NCI-H1105 (cell line): ENCODE measurements at regions not wholly inside any gene's neighbourhood (a gene's known extent, or its start where the extent isn't known, plus 50 kb on each side); places are given as distances from the start of the nearest gene placed in this dataset.
"Not testable (repeated sequence)": the region's sequence is repeated elsewhere in the genome, so short reads cannot be mapped to it uniquely, and the experiment has no call there.

ENCODE experiments used
- DNase-seq: peaks from one replicate; lab custom pipeline; 2025; lab: John Stamatoyannopoulos, UW

DNA sequence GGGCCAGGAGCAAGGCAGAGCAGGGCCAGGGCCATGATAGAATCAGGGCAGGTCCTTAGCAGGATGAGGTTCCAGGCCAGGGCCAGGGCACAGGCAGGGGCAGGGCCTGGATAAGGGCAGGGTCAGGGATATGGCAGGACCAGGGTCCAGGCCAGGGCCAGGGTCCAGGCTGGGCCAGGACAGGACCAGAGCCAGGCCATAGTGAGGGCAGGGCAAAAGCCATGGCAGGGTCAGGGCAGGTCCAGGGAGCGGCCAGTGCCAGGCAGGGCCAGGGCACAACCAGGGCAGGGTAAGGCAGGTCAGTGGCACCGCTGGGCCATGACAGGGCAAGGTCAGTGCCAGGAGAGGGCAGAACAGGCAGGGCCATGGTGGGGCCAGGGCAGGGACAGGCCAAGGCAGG is 152.2 kb downstream of the LIPI start:
- DNase-seq: no peak

DNA sequence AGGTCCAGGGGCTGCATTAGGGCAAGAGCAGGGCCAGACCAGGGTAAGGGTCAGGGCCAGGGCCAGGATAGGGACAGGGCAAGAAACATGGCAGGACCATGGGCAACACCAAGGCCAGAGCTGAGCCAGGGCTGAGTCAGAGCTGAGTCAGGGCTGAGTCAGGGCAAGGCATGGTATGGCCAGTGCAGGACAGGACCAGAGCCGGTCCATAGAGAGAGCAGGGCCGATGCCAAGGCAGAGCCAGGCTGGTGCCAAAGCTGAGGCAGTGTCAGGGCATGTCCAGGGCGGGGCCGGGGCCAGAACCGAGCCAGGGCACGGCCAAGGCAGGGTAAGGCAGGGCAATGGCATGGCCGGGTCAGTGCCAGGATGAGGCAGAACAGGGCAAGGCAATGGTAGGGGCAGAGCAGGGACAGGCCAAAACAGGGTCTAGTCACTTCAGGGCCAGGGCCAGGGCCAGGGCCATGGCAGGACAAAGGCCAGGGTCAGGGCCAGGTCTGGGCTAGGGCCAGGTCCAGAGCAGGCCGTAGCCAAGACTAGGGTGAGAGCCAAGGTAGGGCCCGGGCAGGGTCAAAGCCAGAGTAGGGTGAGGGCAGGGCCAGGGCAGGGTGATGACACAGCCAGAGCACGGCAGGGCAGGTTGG is 152.8 kb downstream of the LIPI start:
- not testable (repeated sequence) for DNase-seq

DNA sequence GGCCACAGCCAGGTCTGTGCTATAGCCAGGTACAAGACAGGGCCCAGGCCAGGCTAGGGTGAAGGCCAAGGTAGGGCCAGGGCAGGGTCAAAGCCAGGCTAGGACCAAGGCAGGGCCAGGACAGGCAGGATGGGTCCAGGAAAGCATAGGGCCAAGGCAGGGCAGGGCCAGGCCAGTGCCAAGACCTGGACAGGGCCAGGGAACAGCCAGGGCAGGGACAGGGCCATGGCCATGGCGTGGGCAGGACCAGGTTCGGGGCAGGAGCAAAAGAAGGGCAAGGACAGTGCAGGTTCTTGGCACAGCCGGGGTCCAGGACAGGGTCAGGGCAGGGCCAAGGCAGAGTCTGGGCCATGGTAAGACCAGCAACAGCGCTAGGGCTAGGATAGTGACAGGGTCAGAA is 153.4 kb downstream of the LIPI start:
- DNase-seq: no peak

DNA sequence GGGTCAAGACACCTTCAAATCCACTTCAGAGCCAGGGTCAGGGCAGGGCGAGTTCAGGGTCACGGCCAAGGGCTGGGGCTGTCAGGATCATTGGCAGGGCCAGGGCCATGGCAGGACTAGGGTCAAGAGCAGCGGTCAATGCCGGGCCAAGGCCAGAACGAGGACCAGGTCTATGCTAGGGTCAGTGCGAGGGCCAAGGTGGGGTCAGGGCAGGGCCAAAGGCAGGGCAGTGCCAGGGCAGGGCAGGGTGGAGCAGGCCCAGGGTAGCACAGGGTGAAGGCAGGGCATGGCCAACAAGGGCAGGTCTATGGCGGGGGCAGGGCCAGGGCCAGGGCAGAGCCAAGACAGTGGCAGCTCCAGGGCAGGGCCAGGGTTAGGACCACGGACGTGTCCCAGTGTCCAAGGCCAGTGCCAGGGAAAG is 154.0 kb downstream of the LIPI start:
- no peak for DNase-seq

DNA sequence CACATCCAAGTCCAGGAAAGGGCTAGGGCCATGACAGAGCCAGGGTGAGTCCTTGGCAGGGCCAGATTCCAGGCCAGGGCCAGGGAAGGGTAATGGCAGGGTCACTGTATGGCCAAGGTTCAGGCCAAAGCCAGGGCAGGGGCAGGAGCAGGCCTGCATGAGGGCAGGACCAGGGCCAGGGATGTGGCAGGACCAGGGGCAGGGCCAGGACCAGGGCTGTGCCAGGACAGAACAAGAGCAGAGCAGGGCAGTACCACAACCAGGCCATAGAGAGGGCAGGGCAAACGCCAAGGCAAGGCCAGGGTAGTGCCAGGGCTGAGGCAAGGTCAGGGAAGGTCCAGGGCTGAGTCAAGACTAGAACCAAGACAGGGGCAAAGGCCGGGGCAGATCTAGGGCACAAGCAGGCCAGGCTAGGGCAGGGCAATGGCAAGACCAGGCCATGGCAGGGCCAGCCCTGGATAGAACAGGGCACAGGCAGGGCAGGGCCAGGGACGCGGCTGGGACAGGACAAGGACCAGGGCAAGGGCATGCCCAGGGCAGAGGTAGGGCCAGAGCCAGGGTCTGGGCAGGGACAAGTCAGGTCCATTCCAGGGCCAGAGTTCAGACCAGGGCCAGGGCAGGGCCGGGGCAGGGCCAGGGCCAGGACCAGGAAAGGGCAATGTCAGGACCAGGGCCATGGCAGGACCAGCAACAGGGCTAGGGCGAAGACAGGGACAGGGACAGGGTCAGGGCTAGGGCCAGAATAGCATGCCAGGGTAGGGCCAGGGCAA is 154.8 kb downstream of the LIPI start:
- not testable (repeated sequence) for DNase-seq

DNA sequence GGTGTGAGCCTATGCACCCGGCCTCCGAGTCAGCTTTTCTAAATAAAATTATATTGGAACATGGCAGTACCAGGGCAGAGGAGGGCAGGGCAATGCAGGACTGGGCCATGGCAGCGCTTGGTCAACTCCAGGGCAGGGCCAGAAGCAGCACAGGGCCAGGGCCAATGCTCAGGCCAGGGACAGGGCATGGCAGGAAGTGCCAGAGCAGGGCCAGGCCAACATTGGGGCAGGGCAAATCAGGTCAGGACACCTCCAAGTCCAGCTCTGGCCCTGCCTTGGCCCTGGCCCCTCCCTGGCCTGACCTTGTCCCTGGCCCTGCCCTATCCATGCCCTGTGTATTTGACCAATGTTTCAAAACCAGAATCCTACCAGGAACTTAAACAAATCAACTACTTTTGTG is 156.1 kb downstream of the LIPI start:
- no peak for DNase-seq

DNA sequence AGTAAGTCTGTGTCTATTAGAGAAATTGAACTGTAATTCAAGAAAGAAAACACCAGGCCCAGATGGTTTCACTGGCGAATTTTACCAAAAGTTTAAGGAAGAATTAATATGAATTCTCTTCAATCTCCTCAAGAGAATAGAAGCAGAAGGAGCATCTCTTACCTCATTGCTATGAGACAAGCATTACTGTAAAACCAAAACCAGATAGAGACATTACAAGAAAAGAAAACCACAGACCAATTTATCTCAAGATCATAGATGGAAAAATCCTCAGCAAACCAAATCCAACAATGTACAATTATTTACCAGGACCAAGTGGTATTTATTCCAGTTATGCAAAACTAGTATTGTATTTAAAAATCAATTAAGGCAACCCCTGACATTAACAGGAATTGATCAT is 160.6 kb downstream of the LIPI start:
- DNase-seq: no peak

DNA sequence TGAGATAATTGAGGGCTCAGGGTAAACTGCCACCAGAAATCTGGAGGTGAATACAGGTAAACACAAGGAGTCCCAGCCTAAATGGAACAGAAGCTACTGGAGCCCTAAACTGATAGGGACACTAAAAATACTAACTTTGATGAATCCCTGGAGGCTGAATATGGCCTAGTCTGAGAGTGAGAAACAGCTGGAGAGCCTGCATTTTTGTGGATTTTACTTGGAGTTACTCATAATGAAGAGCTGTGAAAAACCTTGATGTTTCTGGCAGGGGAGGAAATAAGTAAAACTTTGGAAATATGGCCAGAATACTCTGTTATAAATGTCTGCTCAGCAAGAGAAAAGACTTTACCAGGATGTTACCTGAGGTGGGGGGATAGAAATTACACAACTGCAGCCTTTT is 164.4 kb downstream of the LIPI start:
- no peak for DNase-seq

DNA sequence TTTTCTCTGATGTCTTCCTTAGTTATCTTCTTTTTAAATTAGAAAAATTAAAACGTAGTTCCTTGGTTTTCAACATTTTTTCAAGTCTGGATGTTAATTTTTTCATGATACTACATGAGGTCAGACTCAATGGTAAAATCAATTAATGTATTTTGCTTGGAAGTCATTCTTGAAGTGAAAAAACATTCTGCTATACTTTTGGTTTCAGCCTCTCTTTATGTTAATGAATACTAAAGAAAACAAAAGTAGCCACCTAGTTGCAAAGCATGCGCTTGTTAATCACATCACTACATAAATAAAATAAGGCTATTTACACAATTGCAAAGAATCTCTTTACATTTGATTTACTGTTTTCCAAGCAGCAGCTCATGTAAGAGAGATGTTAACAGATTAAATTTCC is 170.4 kb downstream of the LIPI start:
- no peak for DNase-seq

DNA sequence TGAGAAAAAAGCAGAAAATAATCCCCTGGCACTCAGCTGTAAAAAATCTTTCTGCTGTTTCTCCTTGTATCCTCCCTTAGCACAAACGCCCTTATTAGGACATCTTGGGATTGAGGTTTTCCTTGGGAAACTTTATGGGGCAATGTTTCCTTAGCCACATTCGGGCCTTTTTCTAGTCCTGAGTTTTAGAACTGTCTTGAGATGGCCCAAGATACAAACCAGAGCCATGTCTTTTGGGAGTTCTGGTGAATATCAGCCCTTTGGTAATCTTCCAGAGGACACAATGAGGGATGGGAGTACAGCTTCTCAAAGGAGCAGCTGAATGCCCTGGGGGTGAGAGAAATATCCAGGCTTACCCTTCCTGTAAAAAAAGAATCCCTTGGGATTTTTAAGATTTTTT is 182.1 kb downstream of the LIPI start:
- not testable (repeated sequence) for DNase-seq

DNA sequence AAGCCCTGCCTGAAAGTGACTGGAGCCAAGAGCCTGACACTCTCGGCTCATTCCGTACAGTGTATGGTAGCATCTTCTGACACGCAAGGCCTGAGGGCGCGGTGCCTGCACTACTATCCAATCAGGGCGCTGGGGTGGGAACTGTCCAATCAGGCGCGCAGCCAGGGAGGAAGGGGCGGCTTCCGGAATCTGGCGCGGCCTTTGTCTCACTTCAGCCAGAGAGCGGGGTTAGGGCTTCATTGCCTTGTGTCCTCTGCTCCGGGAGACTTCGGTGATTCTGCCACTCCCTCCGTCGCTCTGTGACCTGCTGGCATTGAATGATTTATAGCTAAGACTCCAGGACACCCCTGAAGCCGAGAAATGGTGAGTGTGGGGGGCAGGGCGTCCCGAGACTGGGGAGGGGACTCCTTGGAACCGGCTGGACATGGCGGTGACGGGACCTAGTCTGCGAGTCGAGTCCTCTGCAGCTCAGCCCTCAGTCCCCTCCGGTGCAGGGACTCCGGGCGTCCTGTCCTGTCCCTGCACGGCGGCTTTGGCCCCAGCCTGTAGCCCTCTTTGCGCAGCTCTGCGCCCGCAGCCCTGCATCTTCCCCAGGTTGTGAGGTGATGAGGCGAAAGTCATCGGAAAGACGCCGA is 183.4 kb downstream of the LIPI start:
- peak; percentile 92 for DNase-seq

DNA sequence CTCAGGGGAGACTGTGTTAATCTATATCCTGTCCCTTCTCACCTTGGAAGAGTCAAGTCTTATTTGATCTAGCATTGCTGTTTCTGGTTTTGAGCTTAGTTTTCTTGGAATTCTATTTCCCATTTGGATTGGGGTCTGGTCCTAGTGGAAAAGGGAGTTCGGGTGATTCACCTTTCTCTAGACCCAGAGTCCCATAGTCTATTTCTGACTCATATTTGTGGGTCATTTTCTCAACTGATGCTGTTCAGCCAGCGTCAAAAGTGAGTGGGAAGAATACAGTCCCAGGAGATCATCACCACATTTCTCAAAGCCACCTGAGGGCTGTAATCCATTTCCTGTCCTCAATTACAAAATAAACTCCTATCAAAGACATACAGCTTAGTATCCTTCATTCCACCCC is 190.6 kb downstream of the LIPI start:
- not testable (repeated sequence) for DNase-seq

DNA sequence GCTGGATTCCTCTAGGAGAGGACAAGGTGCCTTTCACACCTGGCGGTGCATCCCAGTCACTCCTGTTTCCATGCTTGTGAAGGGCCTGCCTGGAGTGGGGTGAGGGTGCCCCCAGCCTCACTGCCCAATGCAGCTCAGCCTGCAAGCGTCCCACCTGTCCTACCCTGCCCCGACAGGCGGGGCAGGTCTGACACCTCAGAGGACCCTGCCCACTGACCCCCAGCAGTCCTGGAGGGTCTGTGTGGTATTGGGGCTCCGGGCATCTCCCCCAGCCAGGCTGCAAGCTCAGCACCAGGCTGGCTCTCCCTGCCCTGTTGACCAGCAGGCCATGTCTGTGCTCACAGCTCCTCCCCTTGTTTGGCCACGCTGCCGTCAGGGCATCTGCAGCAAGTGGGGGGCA is 194.9 kb downstream of the LIPI start:
- not testable (repeated sequence) for DNase-seq

DNA sequence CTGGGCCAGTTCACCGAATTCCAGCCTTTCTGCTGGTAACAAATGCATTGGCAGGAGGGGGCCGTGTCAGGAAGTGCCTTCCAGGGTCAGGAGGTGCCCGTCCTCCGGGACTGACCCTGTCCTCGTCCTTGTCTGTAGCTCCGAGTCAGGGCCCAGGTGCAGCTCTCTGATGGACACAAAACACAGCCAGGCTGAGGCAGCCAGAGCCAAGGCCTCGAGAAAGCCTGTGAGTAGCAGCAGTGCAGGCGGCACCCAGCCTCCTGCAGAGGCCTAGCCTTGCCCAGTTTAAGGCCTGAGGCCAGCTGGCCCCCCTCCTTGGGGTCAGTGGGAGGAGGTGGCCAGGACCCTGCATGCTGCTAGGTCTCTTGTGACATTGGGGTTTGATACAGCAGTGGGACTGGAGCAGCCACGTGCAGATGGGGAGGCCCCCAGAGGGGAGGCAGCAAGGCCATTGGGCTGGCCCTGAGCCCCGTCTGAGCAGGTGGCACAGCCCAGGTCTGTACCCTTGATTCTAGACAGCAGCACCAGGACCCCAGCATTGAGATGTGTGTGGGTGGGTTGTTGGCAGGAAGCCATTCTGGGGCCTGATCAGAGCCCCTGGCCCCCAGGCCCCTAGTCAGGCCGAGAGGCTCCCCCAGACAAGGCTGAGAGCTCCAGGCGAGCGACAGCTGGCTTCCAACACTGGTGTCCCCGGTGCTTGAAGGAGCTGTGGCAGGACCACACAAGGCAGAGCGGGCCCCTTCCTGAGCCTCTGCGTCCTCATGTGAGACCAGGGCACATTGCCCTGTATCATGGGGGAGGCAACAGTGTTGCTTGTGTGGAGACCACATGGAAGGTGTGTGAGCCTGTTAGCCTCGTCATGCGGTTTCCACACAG is 196.9 kb downstream of the LIPI start:
- DNase-seq: not testable (repeated sequence)

DNA sequence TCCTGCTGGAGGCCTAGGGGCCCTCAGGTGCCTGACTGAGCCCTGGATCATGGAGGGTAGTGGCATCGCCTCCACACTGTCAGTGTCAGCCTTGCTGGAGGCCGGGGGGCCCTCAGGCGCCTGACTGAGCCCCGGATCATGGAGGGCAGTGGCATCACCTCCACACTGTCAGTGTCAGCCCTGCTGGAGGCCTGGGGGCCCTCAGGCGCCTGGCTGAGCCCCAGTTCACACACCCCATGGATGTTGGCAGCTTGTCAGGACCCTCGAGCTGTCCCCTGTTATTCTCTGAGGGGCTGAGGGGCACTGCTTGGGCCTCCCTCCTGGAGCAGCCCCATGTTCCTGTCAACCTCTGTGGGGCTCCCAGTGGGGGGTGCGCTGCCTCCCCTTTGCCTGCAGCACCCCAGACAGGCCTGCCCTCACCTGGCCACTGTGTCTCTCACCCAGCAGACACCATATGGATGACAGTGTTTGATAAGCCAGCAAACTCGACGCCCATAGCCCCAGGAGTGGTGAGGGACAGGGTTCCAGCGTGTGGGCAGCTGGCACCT is 197.6 kb downstream of the LIPI start:
- DNase-seq: no peak

DNA sequence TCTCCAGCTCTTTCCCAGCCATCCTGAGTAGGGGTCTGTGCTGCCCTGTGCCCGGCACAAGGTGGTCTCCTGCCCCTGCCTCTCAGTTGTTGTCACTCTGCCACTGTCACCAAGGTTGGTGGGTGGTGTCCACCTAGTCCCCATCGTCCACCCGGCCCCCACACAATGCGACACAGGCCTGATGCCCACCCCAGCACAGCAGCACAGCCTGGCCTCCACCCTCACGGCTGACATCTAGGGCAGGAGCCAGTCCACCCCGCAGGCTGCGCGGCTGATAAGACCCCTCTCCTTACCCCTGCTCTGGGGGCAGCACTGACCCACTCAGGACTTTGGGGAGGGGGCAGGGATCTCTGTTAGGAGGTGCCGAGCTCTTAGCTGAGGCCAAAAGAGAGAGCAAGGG is 198.3 kb downstream of the LIPI start:
- no peak for DNase-seq

DNA sequence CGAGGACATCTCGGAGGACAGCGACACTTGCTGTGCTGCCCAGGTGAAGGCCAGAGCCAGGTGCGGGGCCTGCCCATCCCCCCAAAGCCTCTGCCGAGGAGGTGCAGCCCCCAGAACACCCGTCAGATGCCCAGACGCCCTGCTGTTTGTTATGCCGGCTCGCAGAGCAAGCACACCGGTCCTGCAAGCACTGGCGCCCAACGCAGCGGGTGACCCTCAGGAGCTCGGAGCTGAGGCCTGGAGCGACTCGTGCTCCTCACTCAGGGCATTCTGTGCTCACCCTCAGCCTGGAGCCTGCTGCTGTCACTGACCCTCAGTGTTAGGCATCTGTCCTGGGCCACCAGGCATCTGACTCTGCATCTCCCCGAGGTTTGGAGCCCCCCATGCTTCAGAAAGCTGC is 199.0 kb downstream of the LIPI start:
- not testable (repeated sequence) for DNase-seq

DNA sequence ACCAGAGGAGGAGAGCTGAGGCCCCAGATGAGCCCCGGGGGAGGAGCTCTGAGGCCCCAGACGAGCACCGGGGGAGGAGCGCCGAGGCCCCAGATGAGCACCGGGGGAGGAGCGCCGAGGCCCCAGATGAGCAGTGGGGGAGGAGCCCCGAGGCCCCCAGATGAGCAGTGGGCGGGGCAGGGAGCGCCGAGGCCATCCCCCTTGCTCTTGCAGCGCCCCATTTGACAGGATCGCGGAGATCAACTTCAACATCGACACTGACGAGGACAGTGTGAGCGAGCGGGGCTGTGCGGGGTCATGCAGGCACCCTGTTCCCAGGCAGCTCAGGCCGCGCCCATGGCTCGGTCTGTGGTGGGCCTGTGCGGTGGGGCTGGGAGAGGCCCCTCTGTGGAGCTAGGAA is 199.6 kb downstream of the LIPI start:
- DNase-seq: not testable (repeated sequence)

DNA sequence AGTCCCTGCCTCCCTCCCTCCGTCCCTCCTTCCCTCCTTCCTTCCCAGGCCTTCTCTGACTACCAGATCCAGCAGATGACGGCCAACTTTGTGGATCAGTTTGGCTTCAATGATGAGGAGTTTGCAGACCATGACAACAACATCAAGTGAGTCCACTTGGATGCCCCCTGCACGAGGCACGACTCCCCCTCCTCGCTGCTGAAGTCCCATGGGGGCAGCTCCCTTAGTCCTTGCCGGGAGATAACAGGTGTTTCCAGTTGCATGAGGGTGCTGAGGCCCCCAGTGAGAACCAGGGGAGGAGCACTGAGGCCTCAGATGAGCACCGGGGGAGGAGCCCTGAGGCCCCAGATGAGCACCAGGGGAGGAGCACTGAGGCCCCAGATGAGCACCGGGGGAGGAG is 200.0 kb downstream of the LIPI start:
- no peak for DNase-seq

DNA sequence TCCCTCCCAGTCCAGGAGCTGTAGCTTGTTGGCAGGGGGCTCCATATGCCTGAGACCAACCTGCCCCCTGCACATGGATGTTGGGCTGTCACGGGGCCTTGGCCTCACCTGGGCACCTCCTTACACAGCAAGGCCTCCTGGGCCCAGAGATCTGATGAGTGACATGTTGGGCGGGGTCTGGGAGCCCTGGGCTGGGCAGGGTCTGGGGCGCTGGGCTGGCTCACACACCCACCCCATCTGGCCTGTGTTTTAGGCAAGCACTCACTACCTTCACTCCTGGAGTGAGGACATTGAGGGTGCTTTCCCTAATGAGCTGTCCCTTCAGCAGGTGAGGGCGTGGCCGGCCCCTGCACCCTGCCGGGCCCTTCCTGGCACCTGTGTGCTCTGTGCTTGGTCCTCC is 200.8 kb downstream of the LIPI start:
- DNase-seq: not testable (repeated sequence)

DNA sequence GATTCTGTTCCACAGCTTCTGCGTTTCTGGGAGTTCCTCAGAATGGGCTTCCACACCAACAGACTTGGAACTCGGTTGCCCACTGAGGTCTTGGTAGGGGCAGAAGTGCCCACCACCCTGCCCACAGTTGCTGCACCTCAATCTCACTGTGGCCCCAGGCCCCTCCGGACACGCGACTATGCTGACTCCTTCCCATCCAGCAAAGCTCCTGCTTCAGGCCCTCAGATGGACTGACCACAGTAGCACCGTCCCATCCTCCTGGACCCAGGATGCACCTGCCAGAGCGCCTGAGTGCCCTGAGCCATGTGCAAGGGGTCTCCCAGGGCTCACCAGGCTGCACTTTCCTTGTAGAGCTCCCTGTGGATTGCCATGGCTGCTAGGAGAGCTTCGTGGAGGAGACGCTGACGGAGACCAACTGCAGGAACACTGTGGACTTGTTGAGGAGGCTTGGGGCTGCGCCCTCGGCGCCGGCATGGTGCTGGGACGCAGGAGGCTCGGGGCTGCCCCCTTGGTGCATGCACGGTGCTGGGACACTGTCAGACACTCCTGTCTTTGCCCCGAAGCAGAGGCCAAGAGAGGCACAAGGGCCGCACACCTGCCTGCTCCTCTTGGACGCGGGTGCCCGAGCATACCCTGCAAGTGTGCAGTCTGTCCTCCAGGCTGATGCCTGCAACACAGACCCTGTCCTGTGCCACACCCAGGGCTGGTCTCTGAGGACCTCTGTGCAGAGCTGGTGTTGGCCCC is 201.3 kb downstream of the LIPI start:
- not testable (repeated sequence) for DNase-seq
